ENCODE measurements at regions not wholly inside any gene's neighbourhood (a gene's known extent, or its start where the extent isn't known, plus 50 kb on each side); places are given as distances from the start of the nearest gene placed in this dataset.

GRCh38 chr12:116423094-116423493 lies 136.1 kb upstream of the MAP1LC3B2 start:
- Histone ChIP-seq H3K9me3 (ENCODE audit: low read length) (no peaks in the 10 kb centered on the region), H2AFZ (ENCODE audit: low read length) (no peak overlapping the region), H3K9ac (ENCODE audit: insufficient read depth, low read depth, low read length) (no peak overlapping the region), H3K79me2 (ENCODE audit: insufficient read depth, low read length) (no peaks in the 10 kb centered on the region), H4K20me1 (ENCODE audit: insufficient read depth, low read length) (no peaks in the 10 kb centered on the region), H3K4me1 (ENCODE audit: insufficient read depth, low read length) (peaks cover 11% of the 10 kb centered on the region; the same call in 1 of the 2 replicates), H3K4me2 (ENCODE audit: low read depth, low read length) (no peak overlapping the region), H3K27me3 (ENCODE audit: control insufficient read depth in 1 of 2, insufficient read depth in 2 of 2, low read length in 2 of 2) (peaks cover 1 to 9% of the 10 kb centered on the region in 2 experiments; a peak in 3 of 5 replicates), H3K27ac (ENCODE audit: extremely low read length, insufficient read depth, low read length) (no peak overlapping the region), H3K4me3 (replicated peaks in 1 of 3; ENCODE audit: insufficient read depth in 1 of 3, low read depth in 2 of 3, low read length in 3 of 3) (no peak overlapping the region), H3K36me3 (replicated peaks in 1 of 2; ENCODE audit: control insufficient read depth in 1 of 2, insufficient read depth in 2 of 2, low read length in 2 of 2) (no peaks in the 10 kb centered on the region)
- ATAC-seq (no peak), FAIRE-seq (no peak), DNase-seq (ENCODE audit: low spot score) (no peak)
- in situ Hi-C loops (cut with HindIII; ENCODE audit: extremely low pct_ligation_motif_present, low pct_unique_long_range_greater_than_20kb) = no loop called here
- ChIA-PET CTCF (ENCODE audit: low intra/inter-chr PET ratio, low total read pairs) (no interaction called here), POLR2A (no interaction called here)
- WGBS (ENCODE audit: low lambda C conversion rate) = 27% methylated on average over 4 of the region's 4 CpGs
- TF ChIP-seq EHMT2 (IDR thresholded peaks at IDR 0.05; ENCODE audit: borderline replicate concordance, low read depth, low read length) = no peak
- TF ChIP-seq SCMH1 (CRISPR knock-in tag; IDR thresholded peaks at IDR 0.05; ENCODE audit: borderline replicate concordance) = no peak
- no peak for TF ChIP-seq ZMYM3 (CRISPR knock-in tag; IDR thresholded peaks at IDR 0.05)
- no peak for TF ChIP-seq SNAI1 (CRISPR knock-in tag; IDR thresholded peaks at IDR 0.05; ENCODE audit: borderline replicate concordance)
- no peak for TF ChIP-seq JUND (CRISPR knock-in tag; IDR thresholded peaks at IDR 0.05)
- no peak for TF ChIP-seq BHLHE40 (IDR thresholded peaks at IDR 0.05; ENCODE audit: low read length)
- no peak for TF ChIP-seq ZNF775 (CRISPR knock-in tag; IDR thresholded peaks at IDR 0.05; ENCODE audit: borderline replicate concordance)
- TF ChIP-seq SYNCRIP (IDR thresholded peaks at IDR 0.05; ENCODE audit: insufficient read depth, low read depth, low read length) = no peak
- TF ChIP-seq NR2F2 (IDR thresholded peaks at IDR 0.05; ENCODE audit: borderline replicate concordance, low read depth) = no peak
- no peak for TF ChIP-seq ZNF678 (CRISPR knock-in tag; IDR thresholded peaks at IDR 0.05)
- no peak for TF ChIP-seq TRIM24 (CRISPR knock-in tag; IDR thresholded peaks at IDR 0.05)
- no peak for TF ChIP-seq KDM4B (CRISPR knock-in tag; IDR thresholded peaks at IDR 0.05)
- TF ChIP-seq, protein P1, sequence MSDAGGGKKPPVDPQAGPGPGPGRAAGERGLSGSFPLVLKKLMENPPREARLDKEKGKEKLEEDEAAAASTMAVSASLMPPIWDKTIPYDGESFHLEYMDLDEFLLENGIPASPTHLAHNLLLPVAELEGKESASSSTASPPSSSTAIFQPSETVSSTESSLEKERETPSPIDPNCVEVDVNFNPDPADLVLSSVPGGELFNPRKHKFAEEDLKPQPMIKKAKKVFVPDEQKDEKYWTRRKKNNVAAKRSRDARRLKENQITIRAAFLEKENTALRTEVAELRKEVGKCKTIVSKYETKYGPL (CRISPR knock-in tag; IDR thresholded peaks at IDR 0.05) = no peak
- intact Hi-C loops (cut with micrococcal nuclease; ENCODE audit: unreplicated experiment) = no loop called here
- no TSS peak for BruUV-seq (replicated peaks)
